HT-29 (cell line): ENCODE measurements at regions not wholly inside any gene's neighbourhood (a gene's known extent, or its start where the extent isn't known, plus 50 kb on each side); places are given as distances from the start of the nearest gene placed in this dataset.

Experiments used
- DNase-seq: peaks from one replicate; pipeline ENCODE4 v3.0.0-alpha.2; 2015; ENCODE audit warnings: low spot score

DNA sequence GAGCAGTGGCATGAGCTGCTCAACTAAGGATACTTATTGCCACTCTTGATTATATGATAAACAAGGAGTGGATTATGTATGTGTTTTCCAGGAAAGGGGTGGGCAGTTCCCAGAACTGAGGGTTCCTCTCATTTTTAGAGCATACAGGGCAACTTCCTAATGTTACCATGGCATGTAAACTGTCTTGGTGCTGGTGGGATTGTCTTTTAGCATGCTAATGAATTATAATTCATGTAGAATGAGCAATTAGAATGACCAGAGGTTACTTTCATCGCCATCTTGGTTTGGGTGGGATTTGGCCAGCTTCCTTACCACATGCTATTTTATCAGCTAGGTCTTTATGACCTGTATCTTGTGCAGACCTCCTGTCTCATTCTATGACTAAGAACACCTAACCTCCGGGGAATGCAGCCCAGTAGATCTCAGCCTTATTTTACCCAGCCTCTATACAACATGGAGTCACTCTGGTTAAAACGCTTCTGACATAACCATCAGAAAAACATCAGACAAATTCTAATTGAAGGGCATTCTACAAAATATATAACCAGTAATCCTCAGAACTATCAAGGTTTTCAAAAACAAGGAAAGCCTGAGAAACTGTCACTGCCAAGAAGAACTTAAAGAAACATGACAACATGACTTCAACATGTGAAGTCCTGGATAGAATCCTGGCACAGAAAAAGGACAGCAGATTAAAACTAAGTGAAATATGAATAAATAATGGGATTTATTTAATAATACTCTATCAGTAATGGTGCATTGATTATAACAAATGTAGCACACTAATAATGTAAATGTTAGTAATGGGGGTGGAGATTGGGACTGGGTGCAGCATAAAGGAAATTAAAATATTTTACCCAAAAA lies 365.0 kb downstream of the SEMA3D start:
- DNase-seq = no peak

DNA sequence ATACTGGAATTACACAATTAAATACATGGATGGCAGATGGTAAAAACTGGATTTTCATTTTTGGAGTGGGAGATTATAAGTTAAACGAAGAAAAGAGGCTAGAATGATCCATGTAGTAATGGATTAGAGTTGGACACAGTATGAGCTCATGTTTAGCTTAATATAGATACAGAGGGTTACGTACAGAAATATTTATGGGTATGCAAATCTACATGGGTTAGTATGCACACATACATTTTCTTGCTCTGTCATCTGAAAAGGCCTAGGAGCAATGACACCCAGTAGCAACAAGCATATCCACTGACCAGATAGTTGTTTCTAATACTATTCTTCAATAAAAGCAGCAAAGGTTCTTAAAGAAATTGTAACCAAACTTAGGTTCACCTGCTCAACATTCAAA lies 366.4 kb downstream of the SEMA3D start:
- DNase-seq = no peak

DNA sequence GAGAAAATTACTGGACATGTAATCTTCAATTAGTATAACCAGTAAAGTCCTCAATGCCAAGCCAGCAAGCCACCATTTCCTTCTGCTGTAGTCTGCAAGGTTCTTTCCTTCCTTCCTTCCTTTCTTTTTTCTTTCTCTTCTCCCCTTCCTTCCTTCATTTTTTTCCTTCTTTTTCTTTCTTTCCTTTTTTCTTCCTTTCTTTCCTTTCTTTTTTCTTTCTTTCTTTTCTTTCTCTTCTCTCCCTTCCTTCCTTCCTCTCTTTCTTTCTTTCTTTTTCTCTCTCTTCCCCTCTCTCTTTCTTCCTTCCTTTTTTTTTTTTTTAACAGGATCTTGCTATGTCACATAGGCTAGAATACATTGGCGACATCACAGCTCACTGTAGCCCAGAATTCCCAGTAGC lies 369.8 kb downstream of the SEMA3D start:
- DNase-seq = no peak

- DNase-seq = no peak
Observed at GRCh38 chr7:84813376-84813775, 373.5 kb downstream of the SEMA3D start.

GRCh38 chr7:84812021-84812420 lies 374.8 kb downstream of the SEMA3D start:
- DNase-seq = no peak

DNA sequence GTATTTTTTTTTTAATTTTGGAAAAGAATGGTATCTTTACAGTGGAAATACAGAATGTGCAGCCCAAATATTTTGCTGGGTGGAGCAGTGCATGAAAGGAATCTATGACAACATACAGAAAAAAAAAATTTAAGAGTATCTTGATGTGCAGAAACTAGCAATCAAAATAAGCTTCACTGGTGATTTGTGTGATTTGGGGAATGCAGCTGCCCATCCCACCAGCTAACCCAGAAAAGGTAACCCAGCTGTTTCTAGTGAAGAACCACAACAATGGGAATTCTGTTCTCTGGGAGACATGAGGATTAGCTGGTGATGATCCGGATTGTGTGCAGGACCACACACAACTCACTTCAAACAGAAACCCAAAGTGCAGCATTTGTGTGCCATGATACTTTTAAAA lies 375.5 kb downstream of the SEMA3D start:
- no peak for DNase-seq

- DNase-seq = no peak
Observed at GRCh38 chr7:84809877-84810276, 377.0 kb downstream of the SEMA3D start.

DNA sequence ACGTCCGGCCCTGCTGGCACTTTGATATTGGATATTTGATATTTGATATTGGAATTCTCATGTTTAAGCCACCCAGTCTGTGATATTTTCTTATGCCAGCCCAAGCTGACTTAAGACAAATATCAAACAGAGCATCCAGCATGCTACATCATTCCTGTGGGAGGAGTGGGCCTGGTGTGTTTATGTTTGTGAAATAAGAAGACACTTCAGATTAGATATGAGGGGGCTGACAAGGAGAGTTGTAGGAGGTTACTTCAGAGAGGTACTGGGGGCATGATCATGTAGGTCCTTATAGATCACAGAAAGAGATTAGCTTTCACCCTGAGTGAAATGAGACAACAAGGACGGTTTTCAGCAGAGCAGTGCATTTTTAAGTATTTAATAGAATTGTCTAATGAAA lies 382.9 kb downstream of the SEMA3D start:
- DNase-seq = no peak

DNA sequence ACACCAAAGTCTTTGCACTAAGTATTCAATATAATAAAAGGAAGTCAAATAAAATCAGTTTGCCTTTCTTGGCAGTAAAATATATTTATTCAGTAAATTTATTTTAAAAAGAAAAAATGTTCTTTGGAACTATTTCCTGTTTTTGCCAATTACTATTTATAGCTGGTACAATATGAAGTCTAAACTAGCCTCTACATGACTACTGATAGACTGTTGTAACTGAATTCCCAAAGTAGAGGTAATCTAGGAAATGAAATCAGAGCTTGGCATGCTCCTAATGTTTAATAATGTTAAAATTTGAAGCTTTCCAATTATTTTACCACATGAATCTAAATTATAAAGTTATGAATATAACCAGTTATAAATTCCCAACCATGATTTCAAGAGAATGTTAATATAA lies 385.5 kb downstream of the SEMA3D start:
- DNase-seq = no peak

GRCh38 chr7:84800846-84801245 lies 386.0 kb downstream of the SEMA3D start:
- DNase-seq = no peak

- DNase-seq = no peak
Observed at GRCh38 chr7:84799106-84799505, 387.8 kb downstream of the SEMA3D start.

DNA sequence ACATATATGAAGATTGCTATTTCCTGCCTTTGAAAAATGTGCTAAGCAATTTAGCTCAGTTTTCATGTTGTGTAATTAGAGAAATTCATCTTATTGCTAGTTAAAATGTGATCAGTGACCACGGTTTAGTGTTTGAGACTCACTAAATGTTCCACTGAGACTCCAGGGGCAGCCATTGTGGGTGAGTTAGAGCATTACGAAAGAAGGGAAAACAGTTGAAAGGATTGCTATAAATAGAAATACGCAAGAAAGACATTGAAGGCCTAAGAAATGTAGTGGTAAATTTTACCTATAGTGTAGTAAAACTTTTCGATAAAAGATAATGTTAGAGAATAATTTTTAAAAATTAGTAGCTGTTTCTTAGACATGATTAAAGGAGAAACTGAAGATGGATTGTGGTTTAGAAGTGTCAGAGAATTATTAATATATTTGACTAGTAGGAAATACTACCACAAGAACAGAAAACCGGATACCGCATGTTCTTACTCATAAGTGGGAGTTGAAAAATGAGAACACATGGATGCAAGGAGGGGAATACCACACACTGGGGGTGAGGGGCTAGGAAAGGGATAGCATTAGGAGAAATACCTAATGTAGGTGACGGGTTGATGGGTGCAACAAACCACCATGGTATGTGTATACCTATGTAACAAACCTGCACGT lies 394.5 kb downstream of the SEMA3D start:
- DNase-seq = no peak

- no peak for DNase-seq
Observed at GRCh38 chr7:84790882-84791281, 396.0 kb downstream of the SEMA3D start.

DNA sequence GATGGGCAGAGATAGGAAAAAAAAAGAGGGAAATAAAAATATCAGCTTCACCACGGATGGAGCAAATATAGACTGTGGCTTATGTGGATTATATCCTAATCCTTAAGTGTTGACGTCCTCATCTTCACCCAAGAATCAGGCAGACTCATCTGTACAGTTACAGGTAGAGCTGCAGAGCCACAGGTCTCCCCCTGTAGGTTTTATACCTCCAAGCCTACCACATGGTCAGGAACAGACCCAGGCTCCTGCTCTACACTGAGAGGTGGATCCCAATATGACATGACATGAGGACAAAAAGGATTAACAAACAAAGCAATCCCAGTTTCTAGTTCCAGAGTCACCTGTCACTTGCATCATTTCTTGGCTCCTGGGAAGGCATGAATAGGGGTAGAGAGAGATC lies 400.8 kb downstream of the SEMA3D start:
- DNase-seq = no peak

DNA sequence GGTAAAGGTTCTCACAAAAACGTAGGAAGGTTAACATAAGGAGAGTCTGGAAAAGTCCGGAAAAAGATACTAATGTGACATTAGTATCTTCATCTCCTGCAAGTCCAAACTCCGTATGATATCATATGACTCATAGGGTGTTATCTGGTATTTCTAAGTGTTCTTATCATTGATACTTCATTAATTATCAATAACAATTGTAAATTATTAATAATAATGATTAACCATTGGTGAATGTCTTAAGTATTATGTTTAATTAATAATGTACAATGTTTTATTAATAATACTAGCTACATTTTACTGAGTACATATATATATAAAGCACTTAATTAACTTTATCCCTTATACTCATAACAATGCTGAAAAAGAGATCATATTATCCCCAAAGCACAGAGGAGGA lies 402.4 kb downstream of the SEMA3D start:
- no peak for DNase-seq

- DNase-seq = peak; percentile 3
Observed at GRCh38 chr7:84783141-84783778, 403.6 kb downstream of the SEMA3D start.

- DNase-seq = no peak
Observed at GRCh38 chr7:84781838-84782237, 405.0 kb downstream of the SEMA3D start.

DNA sequence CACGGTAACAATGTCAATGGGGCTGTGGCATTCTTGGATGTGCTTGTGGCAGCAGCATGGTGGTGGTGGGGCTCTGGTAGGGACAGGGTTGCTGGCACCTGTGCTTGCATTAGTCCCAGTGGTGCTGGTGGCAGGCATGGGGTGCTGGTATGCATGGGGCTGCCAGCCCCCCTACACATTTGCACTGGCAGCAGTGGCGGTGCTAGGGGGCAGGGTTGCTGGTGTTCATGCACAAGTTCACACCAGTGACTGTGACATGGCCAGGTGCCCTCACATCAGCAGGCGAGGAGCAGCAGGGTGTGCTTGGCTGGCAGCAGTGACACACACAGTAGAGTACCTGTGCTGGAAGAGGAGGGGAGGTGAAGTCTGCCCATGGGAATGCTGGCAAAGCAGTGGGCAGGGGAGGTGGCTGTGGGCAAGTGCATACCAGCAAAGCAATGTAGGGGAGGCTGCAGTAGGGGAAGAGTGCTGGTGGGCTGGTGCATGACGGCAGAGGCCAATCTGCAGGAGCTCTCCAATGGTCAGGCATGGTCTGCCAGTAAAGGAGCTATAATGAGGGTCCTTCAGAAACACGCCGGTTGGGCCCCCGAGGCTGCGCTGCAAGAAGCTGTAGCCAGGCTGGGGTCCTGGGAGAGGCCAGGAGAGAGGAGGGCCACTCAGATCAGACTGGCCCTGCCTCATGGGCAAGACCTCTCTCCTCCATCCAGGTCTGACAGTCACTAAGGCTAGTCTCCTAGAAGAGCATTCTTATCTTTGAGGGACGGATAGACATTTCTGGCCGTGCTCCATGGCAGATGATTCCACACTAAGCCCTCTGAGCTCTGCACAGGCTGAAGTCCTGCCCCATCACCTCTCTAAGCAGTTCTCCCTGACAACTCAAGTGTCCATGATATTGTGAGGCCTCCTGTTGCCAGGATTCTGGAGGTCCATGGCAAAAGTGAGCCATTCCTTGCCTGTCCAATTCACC lies 406.4 kb downstream of the SEMA3D start:
- DNase-seq = no peak

DNA sequence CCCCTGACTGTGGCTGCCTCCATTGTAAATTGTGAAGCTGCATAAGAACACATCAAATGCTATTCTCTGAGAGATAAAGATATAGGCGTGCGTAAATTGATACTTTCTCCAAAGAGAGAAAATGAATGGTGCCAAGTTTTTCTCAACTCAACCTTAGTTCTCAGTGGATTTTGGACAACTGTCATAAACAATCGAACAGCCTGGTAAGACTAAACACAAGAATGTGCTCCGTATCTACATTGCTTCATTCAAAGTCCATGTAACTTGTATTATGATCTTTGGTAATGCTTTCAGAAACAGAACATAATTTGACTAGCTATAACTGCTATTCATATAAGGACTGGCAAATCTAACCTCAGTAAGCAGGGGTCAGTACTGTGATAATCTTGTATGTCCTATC lies 429.1 kb downstream of the SEMA3D start:
- no peak for DNase-seq

DNA sequence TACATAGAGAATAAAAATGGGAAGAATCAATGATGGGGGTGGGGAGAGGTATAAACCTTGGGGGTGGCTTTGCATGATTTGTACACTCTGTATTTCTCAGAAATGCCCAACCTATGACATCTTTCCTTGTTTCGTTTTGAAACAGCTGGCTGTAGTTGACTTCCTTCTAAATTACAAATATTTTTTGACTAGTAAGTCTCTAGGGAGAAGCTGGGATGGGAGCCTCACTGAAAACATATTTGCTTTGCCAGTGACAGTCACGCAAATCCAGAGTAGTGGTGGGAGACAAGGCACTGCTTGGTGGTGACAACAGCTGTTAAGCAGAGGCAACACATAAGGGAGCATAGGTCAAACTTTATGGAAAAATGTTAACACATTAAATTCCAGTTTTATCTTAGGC lies 440.5 kb downstream of the SEMA3D start:
- DNase-seq = peak; percentile 26

DNA sequence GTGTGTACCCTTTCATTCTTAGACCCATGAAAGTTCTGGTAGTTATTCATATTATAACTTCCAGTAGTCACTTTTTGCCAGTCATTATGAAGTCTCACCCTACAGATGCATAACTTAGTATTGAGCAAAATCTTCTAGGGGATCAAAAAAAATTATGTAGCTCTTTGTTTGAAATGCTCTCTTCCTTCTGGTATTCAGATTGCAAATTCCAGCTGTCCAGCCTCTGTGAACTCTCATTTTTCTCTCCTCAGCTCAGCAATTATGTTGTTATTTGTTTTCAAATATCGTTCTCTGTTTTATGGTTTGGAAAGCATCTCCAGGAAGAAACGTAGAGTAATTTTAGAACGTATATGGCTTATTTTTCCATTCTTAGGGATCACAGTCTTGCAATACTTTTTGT lies 442.5 kb downstream of the SEMA3D start:
- DNase-seq = no peak
